H1 (cell line): ENCODE measurements at regions not wholly inside any gene's neighbourhood (a gene's known extent, or its start where the extent isn't known, plus 50 kb on each side); places are given as distances from the start of the nearest gene placed in this dataset.

Source experiments
- CTCF ChIA-PET: fragments of 300-600 bp; sonication (Branson Sonifier 250); formaldehyde crosslinking; loops from one replicate; lab custom pipeline; 2021; ENCODE audit not compliant: partially characterized antibody; lab: Charles Lee
- POLR2A ChIA-PET: fragments of 300-600 bp; sonication (Branson Sonifier 250); formaldehyde crosslinking; loops from one replicate; lab custom pipeline; 2021; ENCODE audit warnings: inconsistent platforms; ENCODE audit not compliant: partially characterized antibody; lab: Charles Lee
- DNase-seq, 2 experiments: peaks; one replicate each; pipeline versions ENCODE4 v3.0.0 to v3.0.0-alpha.2; 2010 to 2022; ENCODE audit warnings: low spot score in 2 of 2, low read depth in 1 of 2, mixed read lengths in 1 of 2
- FAIRE-seq: peaks from 2 replicates; lab custom pipeline; 2011; peaks lifted over from hg19 to GRCh38; lab: Jason Lieb, UNC
- H2AFZ ChIP-seq: 2 replicates; pipeline ENCODE4 v1.8.1; 2012; ENCODE audit warnings: low read length, inconsistent platforms
- H2AK5ac ChIP-seq: 2 replicates; pipeline ENCODE4 v1.6.1; 2013; ENCODE audit warnings: low read depth, low read length
- H2BK120ac ChIP-seq: replicated peaks from 2 replicates; pipeline ENCODE3; 2013; ENCODE audit warnings: low read depth, low read length, inconsistent platforms
- H2BK12ac ChIP-seq: 2 replicates; pipeline ENCODE4 v1.6.1; 2013; ENCODE audit warnings: low read depth, low read length
- H2BK15ac ChIP-seq: 2 replicates; pipeline ENCODE4 v1.6.1; 2013; ENCODE audit warnings: low read length
- H2BK20ac ChIP-seq: 2 replicates; pipeline ENCODE4 v1.6.1; 2013; ENCODE audit warnings: low read length
- H2BK5ac ChIP-seq: 2 replicates; pipeline ENCODE4 v1.6.1; 2013; ENCODE audit warnings: low read depth, low read length
- H3K14ac ChIP-seq: 2 replicates; pipeline ENCODE4 v1.6.1; 2013; ENCODE audit warnings: inconsistent platforms; ENCODE audit not compliant: insufficient read length
- H3K18ac ChIP-seq: 2 replicates; pipeline ENCODE4 v1.6.1; 2013; ENCODE audit warnings: low read length; ENCODE audit errors: extremely low read depth
- H3K23ac ChIP-seq: 2 replicates; pipeline ENCODE4 v1.6.1; 2013; ENCODE audit warnings: inconsistent platforms; ENCODE audit not compliant: insufficient read length
- H3K23me2 ChIP-seq: 2 replicates; pipeline ENCODE4 v1.6.1; 2013; ENCODE audit warnings: low read depth, low read length
- H3K27ac ChIP-seq: 2 replicates; pipeline ENCODE4 v1.6.1; 2011; ENCODE audit warnings: low read depth, low read length, inconsistent platforms
- H3K27me3 ChIP-seq, 4 experiments: replicated peaks in 1 of 4; 1 replicate in 1 of 4; 2 replicates in 3 of 4; pipeline versions ENCODE4 v1.6.1 to v1.8.1; 2011 to 2013; ENCODE audit warnings: low read length in 3 of 4, mild to moderate bottlenecking in 3 of 4, inconsistent platforms in 2 of 4, mixed read lengths in 2 of 4, moderate library complexity in 1 of 4; ENCODE audit not compliant: control insufficient read depth in 3 of 4, insufficient read depth in 3 of 4; ENCODE audit errors: extremely low read depth in 1 of 4
- H3K36me3 ChIP-seq, 4 experiments: 2 replicates each; pipeline versions ENCODE4 v1.6.1 to v1.8.1; 2011 to 2013; ENCODE audit warnings: mild to moderate bottlenecking in 4 of 4, low read length in 3 of 4, moderate library complexity in 2 of 4, control low read depth in 1 of 4, inconsistent platforms in 1 of 4; ENCODE audit not compliant: insufficient read depth in 4 of 4, control insufficient read depth in 2 of 4
- H3K4ac ChIP-seq: replicated peaks from 2 replicates; pipeline ENCODE3; 2013; ENCODE audit warnings: low read length, low read depth, mixed read lengths, inconsistent platforms; ENCODE audit not compliant: insufficient read length
- H3K4me1 ChIP-seq, 4 experiments: replicated peaks in 1 of 4; 1 replicate in 1 of 4; 2 replicates in 3 of 4; pipeline versions ENCODE4 v1.6.1 to v1.8.1; 2011 to 2013; ENCODE audit warnings: low read length in 3 of 4, inconsistent platforms in 2 of 4, mixed read lengths in 1 of 4; ENCODE audit not compliant: insufficient read depth in 4 of 4, control insufficient read depth in 3 of 4
- H3K4me2 ChIP-seq, 2 experiments: 2 replicates each; pipeline versions ENCODE4 v1.6.1 to v1.8.1; 2011 to 2013; ENCODE audit warnings: low read depth in 2 of 2, low read length in 2 of 2, control low read depth in 1 of 2, inconsistent platforms in 1 of 2, mild to moderate bottlenecking in 1 of 2; ENCODE audit not compliant: insufficient read depth in 1 of 2
- H3K4me3 ChIP-seq, 4 experiments: fragments of 200-600, 300-600 bp in 1 of 4; sonication (generic), shearing (Covaris generic), sonication (Bioruptor Twin) in 1 of 4; 2 replicates each; pipeline versions ENCODE4 v1.5.1 to v1.8.1; 2011 to 2016; ENCODE audit warnings: low read length in 4 of 4, low read depth in 3 of 4, control low read depth in 2 of 4, inconsistent platforms in 2 of 4, mild to moderate bottlenecking in 2 of 4, mixed read lengths in 1 of 4, moderate library complexity in 1 of 4; ENCODE audit not compliant: insufficient read depth in 2 of 4; ENCODE audit errors: extremely low read depth in 1 of 4
- H3K56ac ChIP-seq: replicated peaks from 2 replicates; pipeline ENCODE3; 2013; ENCODE audit warnings: low read depth, mild to moderate bottlenecking, mixed read lengths, low read length, inconsistent platforms; ENCODE audit not compliant: insufficient read length
- H3K79me1 ChIP-seq: 2 replicates; pipeline ENCODE4 v1.6.1; 2013; ENCODE audit warnings: low read depth, low read length, control low read depth
- H3K79me2 ChIP-seq, 2 experiments: 2 replicates each; pipeline versions ENCODE4 v1.6.1 to v1.8.1; 2012 to 2013; ENCODE audit warnings: low read length in 2 of 2, mild to moderate bottlenecking in 2 of 2, inconsistent platforms in 1 of 2; ENCODE audit not compliant: insufficient read depth in 2 of 2, control insufficient read depth in 1 of 2
- H3K9ac ChIP-seq, 4 experiments: replicated peaks in 1 of 4; 1 replicate in 1 of 4; 2 replicates in 3 of 4; pipeline versions ENCODE4 v1.6.1 to v1.8.1; 2011 to 2013; ENCODE audit warnings: low read depth in 3 of 4, low read length in 3 of 4, control low read depth in 2 of 4, mild to moderate bottlenecking in 2 of 4, moderate library complexity in 2 of 4, inconsistent platforms in 1 of 4; ENCODE audit errors: extremely low read depth in 1 of 4
- H3K9me3 ChIP-seq, 2 experiments: 2 replicates each; pipeline versions ENCODE4 v1.6.1 to v1.8.1; 2012 to 2013; ENCODE audit warnings: mild to moderate bottlenecking in 2 of 2, moderate library complexity in 2 of 2, control low read depth in 1 of 2, inconsistent platforms in 1 of 2, low read depth in 1 of 2, low read length in 1 of 2, mixed read lengths in 1 of 2; ENCODE audit not compliant: insufficient read depth in 2 of 2
- H4K20me1 ChIP-seq, 2 experiments: replicated peaks in 1 of 2; 2 replicates each; pipeline versions ENCODE3 to v1.8.1; 2011 to 2013; ENCODE audit warnings: inconsistent platforms in 2 of 2, low read length in 2 of 2, mild to moderate bottlenecking in 1 of 2; ENCODE audit not compliant: insufficient read depth in 2 of 2, control insufficient read depth in 1 of 2
- H4K5ac ChIP-seq: 2 replicates; pipeline ENCODE4 v1.6.1; 2013; ENCODE audit warnings: low read length, low read depth, mixed read lengths, inconsistent platforms; ENCODE audit not compliant: insufficient read length
- H4K8ac ChIP-seq: 2 replicates; pipeline ENCODE4 v1.8.0; 2013; ENCODE audit warnings: mild to moderate bottlenecking, moderate library complexity, low read length, inconsistent platforms; ENCODE audit not compliant: insufficient read depth; ENCODE audit errors: extremely low read depth
- H4K91ac ChIP-seq: replicated peaks from 2 replicates; pipeline ENCODE3; 2013; ENCODE audit warnings: low read length, mixed read lengths, inconsistent platforms; ENCODE audit not compliant: insufficient read length
- CHD1 ChIP-seq: IDR thresholded peaks from 2 replicates; pipeline ENCODE4 v1.6.1; 2012; ENCODE audit warnings: low read depth, low read length, improper control_type of control experiment
- CREB1 ChIP-seq: IDR thresholded peaks from 2 replicates; pipeline ENCODE4 v1.6.1; 2012; ENCODE audit warnings: inconsistent platforms
- EP300 ChIP-seq, 2 experiments: IDR thresholded peaks; 1 replicate in 1 of 2; 2 replicates in 1 of 2; pipeline ENCODE4 v1.6.1; 2011 to 2012; ENCODE audit warnings: low read depth in 2 of 2, low read length in 2 of 2, mild to moderate bottlenecking in 2 of 2, borderline replicate concordance in 1 of 2, inconsistent platforms in 1 of 2, moderate library complexity in 1 of 2
- EZH2 ChIP-seq: fragments of 200-600 bp; sonication (generic); IDR thresholded peaks from 2 replicates; pipeline ENCODE4 v1.7.1; 2012; ENCODE audit warnings: low read depth, mild to moderate bottlenecking, moderate library complexity, low read length, inconsistent platforms; ENCODE audit not compliant: severe bottlenecking
- GTF2F1 ChIP-seq: IDR thresholded peaks from 2 replicates; pipeline ENCODE4 v1.6.1; 2012; ENCODE audit warnings: low read depth, low read length, improper control_type of control experiment, borderline replicate concordance
- RAD21 ChIP-seq, 2 experiments: IDR thresholded peaks in 1 of 2; conservative IDR thresholded peaks in 1 of 2; 2 replicates each; pipeline ENCODE4 v1.6.1; 2011; ENCODE audit warnings: low read depth in 2 of 2, low read length in 2 of 2, improper control_type of control experiment in 1 of 2, inconsistent platforms in 1 of 2, mild to moderate bottlenecking in 1 of 2, moderate library complexity in 1 of 2
- SIX5 ChIP-seq: IDR thresholded peaks from 2 replicates; pipeline ENCODE4 v1.6.1; 2011; ENCODE audit warnings: mild to moderate bottlenecking, low read depth, low read length
- SP4 ChIP-seq: IDR thresholded peaks from 2 replicates; pipeline ENCODE4 v1.6.1; 2012; ENCODE audit warnings: low read length, inconsistent platforms
- TAF1 ChIP-seq: IDR thresholded peaks from 2 replicates; pipeline ENCODE4 v1.6.1; 2011; ENCODE audit warnings: mild to moderate bottlenecking, low read depth, low read length
- YY1 ChIP-seq: IDR thresholded peaks from 2 replicates; pipeline ENCODE4 v1.6.1; 2011; ENCODE audit warnings: low read depth, mild to moderate bottlenecking, low read length
- WGBS, 2 experiments: shearing (Covaris generic) in 1 of 2; methylation state at CpG; one replicate each; pipeline versions ENCODE4 v1.1.6 to v1.1.7; 2013 to 2015; ENCODE audit warnings: low lambda C conversion rate in 2 of 2, mixed read lengths in 2 of 2, inconsistent platforms in 1 of 2, low coverage in 1 of 2, missing lambda C conversion rate in 1 of 2; ENCODE audit not compliant: insufficient replicate concordance in 2 of 2, insufficient coverage in 1 of 2, insufficient read length in 1 of 2; ENCODE audit errors: extremely low coverage in 1 of 2, missing lambda C conversion rate in 1 of 2; 5-methylcytosine and 5-hydroxymethylcytosine counted together
- TF ChIP-seq, protein P1 (sequence below), 3 experiments: IDR thresholded peaks; 1 replicate in 2 of 3; 2 replicates in 1 of 3; pipeline versions ENCODE4 v1.5.1 to v1.6.1; 2011; ENCODE audit warnings: low read length in 3 of 3, mild to moderate bottlenecking in 3 of 3, inconsistent platforms in 2 of 3, low read depth in 1 of 3, moderate library complexity in 1 of 3; ENCODE audit not compliant: insufficient read depth in 1 of 3; ENCODE audit errors: control extremely low read depth in 1 of 3

DNA sequence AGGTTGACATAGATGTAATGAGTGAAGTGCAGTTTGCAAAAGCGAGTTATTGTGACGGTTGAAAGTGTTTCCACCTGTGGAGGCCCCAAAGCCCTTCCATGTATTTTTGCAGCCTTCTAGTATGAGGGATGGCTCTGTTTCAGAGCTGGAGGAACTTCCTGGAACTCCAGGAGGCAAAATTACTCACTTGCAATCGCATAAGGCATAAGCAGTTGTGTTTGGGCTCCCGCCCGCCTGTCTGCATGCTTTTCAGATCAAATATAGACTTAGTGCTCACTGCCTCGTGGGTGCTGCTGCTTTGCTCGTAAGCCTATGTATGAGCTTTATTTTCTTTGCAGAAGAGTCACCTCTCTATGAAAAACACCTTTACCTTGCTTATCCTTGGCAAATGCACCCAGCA, 146.8 kb upstream of the LARGE1 start:
- no peak for TF ChIP-seq EZH2
- TF ChIP-seq SIX5 = no peak
- no peak for TF ChIP-seq EP300 (IDR thresholded peaks at IDR 0.05; ENCODE audit: borderline replicate concordance in 1 of 2, low read depth in 2 of 2, low read length in 2 of 2)
- TF ChIP-seq, protein P1, sequence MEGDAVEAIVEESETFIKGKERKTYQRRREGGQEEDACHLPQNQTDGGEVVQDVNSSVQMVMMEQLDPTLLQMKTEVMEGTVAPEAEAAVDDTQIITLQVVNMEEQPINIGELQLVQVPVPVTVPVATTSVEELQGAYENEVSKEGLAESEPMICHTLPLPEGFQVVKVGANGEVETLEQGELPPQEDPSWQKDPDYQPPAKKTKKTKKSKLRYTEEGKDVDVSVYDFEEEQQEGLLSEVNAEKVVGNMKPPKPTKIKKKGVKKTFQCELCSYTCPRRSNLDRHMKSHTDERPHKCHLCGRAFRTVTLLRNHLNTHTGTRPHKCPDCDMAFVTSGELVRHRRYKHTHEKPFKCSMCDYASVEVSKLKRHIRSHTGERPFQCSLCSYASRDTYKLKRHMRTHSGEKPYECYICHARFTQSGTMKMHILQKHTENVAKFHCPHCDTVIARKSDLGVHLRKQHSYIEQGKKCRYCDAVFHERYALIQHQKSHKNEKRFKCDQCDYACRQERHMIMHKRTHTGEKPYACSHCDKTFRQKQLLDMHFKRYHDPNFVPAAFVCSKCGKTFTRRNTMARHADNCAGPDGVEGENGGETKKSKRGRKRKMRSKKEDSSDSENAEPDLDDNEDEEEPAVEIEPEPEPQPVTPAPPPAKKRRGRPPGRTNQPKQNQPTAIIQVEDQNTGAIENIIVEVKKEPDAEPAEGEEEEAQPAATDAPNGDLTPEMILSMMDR (IDR thresholded peaks at IDR 0.05; ENCODE audit: control extremely low read depth in 1 of 3, insufficient read depth in 1 of 3, low read depth in 1 of 3, low read length in 3 of 3) = no peak
- TF ChIP-seq CHD1 = no peak
- no peak for TF ChIP-seq RAD21 (IDR thresholded peaks at IDR 0.05 in 1 of 2, conservative IDR thresholded peaks at IDR 0.05 in 1 of 2; ENCODE audit: low read depth in 2 of 2, low read length in 2 of 2)
- TF ChIP-seq SP4 = no peak
- no peak for TF ChIP-seq CREB1
- TF ChIP-seq GTF2F1 = no peak
- no peak for TF ChIP-seq TAF1
- no peak for TF ChIP-seq YY1
- H3K23ac ChIP-seq = no peak overlapping the region
- no peak overlapping the region for H4K8ac ChIP-seq
- no peak overlapping the region for H2BK15ac ChIP-seq
- no peak overlapping the region for H3K4me3 ChIP-seq
- H3K27me3 ChIP-seq = no peaks in the 10 kb centered on the region
- H3K9me3 ChIP-seq = no peaks in the 10 kb centered on the region
- H3K79me1 ChIP-seq = no peaks in the 10 kb centered on the region
- 91% methylated on average over 7 of the region's 7 CpGs; no CpG with 5 or more reads in 1 of the 2 experiments for WGBS, 2 experiments
- H4K20me1 ChIP-seq = no peaks in the 10 kb centered on the region
- no peaks in the 10 kb centered on the region for H3K36me3 ChIP-seq
- no peak overlapping the region for H3K4me2 ChIP-seq
- ChIA-PET CTCF (interaction anchor here (0.6 to 2.1 kb wide), 3 partner anchors 8 to 39 kb away, joined by 3 to 6 read pairs (median 6); no protein-coding TSS in a partner anchor), POLR2A (no interaction called here)
- no peaks in the 10 kb centered on the region for H3K79me2 ChIP-seq
- no peak overlapping the region for H2BK5ac ChIP-seq
- DNase-seq = no peak
- H2AK5ac ChIP-seq = no peak overlapping the region
- H3K27ac ChIP-seq = no peak overlapping the region
- no peak overlapping the region for H3K18ac ChIP-seq
- H3K23me2 ChIP-seq = no peaks in the 10 kb centered on the region
- H3K56ac ChIP-seq = no peak overlapping the region
- H3K4me1 ChIP-seq = no peaks in the 10 kb centered on the region
- H3K9ac ChIP-seq = no peak overlapping the region
- FAIRE-seq = no peak
- no peak overlapping the region for H2BK120ac ChIP-seq
- H2AFZ ChIP-seq = no peak overlapping the region
- H2BK12ac ChIP-seq = no peak overlapping the region
- no peak overlapping the region for H3K4ac ChIP-seq
- no peak overlapping the region for H3K14ac ChIP-seq
- H4K5ac ChIP-seq = no peak overlapping the region
- no peak overlapping the region for H2BK20ac ChIP-seq
- H4K91ac ChIP-seq = no peak overlapping the region
